HuH-7.5 (cell line): ENCODE measurements at regions not wholly inside any gene's neighbourhood (a gene's known extent, or its start where the extent isn't known, plus 50 kb on each side); places are given as distances from the start of the nearest gene placed in this dataset.
"Not testable (repeated sequence)": the region's sequence is repeated elsewhere in the genome, so short reads cannot be mapped to it uniquely, and the experiment has no call there.

Source experiments
- DNase-seq: peaks from one replicate; pipeline ENCODE4 v3.0.0; 2011; ENCODE audit warnings: low spot score

DNA sequence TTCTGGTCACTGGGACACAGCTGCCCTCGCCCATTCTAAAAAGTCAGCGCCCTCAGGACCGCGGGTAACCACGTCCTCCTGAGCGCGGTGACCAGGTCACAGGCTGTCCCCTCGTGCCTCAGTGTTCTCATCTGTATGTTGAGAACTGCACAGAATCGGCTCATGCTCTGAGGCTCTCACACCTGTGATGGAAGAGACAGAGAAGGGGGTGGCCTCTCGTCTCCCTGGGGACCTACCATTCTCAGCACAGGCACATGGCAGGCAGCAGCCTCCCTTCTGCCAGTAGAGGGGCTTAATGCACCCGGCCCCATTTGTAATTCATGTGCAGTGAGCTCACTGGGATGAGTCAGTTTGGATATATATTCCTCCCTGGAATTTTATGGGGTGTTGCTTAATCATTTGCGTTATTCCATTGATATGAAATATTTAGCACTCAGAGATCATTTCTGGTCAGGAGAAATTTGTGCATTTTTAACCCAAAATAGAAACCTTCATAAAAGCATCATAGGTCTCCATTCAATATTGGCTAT is 51.9 kb upstream of the ROPN1B start:
- DNase-seq, result not testable (repeated sequence)

DNA sequence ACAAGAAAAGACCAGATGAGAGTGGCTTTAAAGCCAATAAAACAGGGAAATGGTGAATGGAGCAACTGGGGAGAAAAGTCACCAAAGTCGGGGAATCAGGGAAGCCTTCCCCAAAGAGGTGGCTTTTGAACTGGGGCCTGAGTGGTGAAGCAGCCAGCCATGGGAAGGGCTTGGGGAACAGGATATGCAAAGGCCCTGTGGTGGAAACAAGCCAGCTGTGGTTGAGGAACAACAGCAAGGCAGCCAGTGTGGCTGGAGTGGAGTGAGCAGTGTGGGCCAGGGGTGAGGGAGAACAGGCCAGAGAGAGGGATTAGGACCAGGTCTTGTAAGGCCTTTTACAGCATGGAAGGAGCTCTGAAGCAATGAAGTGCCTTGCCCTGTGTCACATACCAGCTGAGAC is 51.0 kb upstream of the ROPN1B start:
- DNase-seq, result not testable (repeated sequence)

DNA sequence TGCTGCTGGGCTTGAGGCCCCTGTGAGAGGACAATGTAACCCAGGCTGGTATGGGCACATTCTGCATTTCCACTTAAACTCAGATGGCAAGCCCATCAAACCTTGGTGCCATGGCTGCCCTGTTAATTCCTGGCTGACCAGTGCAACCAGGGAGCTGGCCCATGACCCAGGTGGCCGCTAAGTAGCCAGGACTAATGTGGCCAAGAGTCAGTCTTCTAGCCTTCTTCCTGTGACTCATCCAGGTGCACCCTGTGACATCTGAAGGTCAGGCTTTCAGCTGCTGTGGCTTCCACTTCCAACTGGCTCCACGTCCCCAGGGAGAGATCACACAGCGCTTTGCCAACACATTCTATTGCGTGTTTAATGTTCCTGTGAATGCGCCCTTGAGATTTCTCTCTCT is 50.5 kb upstream of the ROPN1B start:
- not testable (repeated sequence) for DNase-seq

DNA sequence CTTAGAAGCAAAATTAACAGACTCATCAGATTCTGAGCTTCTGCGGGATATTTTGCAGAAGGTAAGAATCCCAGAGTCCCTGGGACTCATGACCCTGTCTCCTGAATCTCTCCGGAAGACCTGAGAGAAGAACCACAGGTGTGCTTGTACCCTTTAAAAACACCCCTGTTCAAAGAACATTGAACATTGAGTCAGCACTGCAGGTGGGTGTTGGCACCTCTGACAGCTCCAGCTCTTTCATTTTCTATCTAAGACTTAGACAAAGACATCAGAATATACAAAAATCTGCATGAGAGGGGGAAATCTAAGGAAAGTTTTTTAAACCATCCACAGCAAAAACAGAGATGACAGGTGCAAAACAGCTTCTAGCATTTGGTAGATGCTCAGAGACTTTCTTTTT is 50.1 kb upstream of the ROPN1B start:
- not testable (repeated sequence) for DNase-seq
